Skin of body (tissue), 1 donor: ENCODE measurements at regions not wholly inside any gene's neighbourhood (a gene's known extent, or its start where the extent isn't known, plus 50 kb on each side); places are given as distances from the start of the nearest gene placed in this dataset.

Experiments
- DNase-seq: peaks from one replicate; lab custom pipeline; 2025; lab: John Stamatoyannopoulos, UW

- DNase-seq: no peak
Measured at GRCh38 chr22:34045311-34045710, 125.0 kb upstream of the LARGE1 start.

DNA sequence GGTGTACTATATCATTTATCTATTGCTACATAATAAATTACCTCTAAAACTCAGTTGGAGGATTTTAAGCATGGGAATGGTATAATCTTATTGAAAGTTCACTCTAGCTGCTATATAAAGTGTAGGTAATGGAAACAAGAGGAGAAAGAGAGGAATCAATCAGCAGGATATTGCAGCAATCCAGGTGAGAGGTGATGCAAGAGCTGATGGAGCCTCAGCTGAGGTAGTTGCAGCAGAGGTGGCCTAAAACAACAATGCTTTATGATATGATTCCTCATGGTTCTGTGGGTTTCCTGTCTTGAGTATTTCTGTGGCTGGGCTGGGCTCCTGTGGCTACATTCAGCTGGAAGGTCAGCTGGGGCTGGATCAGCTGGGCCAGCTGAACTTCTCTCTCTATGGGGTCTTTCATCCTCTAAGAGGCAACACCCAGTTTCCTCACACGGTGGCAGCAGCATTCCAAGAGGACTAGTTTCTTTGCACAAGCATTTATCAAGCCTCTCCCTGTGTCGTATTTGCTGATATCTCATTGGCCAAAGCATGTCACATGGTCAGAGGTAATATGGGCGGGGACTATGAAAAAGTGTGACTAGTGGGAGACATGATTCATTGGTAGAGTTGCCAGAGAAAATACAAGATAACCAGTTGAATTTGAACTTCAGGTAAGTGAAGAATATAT is 135.4 kb upstream of the LARGE1 start:
- DNase-seq: no peak

- no peak for DNase-seq
Measured at GRCh38 chr22:34057726-34058125, 137.4 kb upstream of the LARGE1 start.

GRCh38 chr22:34064696-34065095 is 144.4 kb upstream of the LARGE1 start:
- DNase-seq: no peak

DNA sequence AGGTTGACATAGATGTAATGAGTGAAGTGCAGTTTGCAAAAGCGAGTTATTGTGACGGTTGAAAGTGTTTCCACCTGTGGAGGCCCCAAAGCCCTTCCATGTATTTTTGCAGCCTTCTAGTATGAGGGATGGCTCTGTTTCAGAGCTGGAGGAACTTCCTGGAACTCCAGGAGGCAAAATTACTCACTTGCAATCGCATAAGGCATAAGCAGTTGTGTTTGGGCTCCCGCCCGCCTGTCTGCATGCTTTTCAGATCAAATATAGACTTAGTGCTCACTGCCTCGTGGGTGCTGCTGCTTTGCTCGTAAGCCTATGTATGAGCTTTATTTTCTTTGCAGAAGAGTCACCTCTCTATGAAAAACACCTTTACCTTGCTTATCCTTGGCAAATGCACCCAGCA is 146.8 kb upstream of the LARGE1 start:
- DNase-seq: no peak

- no peak for DNase-seq
Measured at GRCh38 chr22:34068001-34068400, 147.7 kb upstream of the LARGE1 start.

GRCh38 chr22:34070051-34070450 is 149.8 kb upstream of the LARGE1 start:
- DNase-seq: no peak

GRCh38 chr22:34070531-34070930 is 150.3 kb upstream of the LARGE1 start:
- DNase-seq: no peak

- no peak for DNase-seq
Measured at GRCh38 chr22:34072585-34072984, 152.3 kb upstream of the LARGE1 start.

DNA sequence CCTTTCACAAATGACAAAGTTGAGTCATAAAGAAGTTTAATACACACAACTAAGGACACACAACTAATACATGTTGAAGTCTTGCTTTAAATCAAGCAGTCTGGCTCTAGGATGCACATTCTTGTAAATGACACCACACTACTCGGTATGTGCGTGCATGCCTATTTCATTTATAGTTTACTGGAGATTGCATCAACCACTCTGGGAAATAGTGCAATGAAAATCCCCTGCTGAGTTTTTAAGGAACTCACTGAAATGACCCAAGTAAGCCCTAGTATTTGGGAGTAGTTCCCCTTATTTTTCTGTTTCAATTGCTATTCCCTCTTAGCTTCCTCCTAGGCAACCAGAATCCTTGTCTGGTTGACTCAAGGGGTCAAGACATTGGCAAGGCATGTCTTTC is 160.2 kb upstream of the LARGE1 start:
- DNase-seq: peak; percentile 2

DNA sequence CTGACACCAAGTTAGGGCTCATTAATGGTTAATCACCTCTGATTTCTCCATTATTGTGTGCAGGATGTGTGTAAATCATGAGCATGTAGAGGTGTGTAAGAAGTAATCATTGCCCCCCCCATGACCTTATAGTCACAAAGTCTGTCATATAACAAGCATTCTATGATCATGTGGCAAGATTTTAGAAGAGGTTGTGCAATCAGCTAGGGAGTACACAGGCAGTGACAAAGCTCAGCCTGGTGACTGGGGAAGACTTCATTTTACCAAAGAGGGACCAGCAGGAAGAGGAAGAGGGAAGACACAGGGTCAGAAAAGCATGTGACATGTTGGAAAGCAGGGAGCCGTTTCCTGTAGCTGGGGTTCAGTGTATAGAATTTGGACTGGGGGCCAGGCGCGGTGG is 176.5 kb upstream of the LARGE1 start:
- DNase-seq: no peak

GRCh38 chr22:34099278-34099677 is 179.0 kb upstream of the LARGE1 start:
- DNase-seq: no peak

- DNase-seq: no peak
Measured at GRCh38 chr22:34102633-34103032, 182.4 kb upstream of the LARGE1 start.

DNA sequence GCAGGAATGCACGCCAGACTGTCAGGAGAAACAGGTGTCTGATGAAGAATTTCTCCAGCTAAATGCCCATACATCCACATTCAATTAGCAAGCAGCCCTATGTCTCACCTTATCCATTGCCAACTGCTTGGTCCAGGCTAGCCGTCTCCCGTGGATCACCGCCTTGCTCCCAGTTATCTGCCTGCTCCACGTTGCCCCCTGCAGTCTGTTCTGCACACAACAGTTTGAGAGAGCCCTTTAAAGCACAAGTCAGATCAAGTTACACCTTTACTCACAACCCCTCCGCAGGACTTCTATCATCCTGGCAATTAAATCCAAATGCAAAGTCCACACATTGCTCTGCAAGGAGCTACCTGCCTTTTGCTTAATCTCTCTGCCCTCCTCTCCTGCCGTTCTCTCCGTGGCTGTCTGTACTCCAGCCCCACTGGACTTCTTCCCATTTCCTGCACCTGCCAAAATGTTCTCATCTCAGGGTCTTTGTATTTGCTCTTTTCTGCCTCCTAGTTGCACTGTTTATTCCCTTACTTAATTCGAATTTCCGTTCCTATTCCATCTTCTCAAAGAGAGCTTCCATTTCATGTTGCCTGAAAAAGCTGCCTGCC is 185.3 kb upstream of the LARGE1 start:
- no peak for DNase-seq

DNA sequence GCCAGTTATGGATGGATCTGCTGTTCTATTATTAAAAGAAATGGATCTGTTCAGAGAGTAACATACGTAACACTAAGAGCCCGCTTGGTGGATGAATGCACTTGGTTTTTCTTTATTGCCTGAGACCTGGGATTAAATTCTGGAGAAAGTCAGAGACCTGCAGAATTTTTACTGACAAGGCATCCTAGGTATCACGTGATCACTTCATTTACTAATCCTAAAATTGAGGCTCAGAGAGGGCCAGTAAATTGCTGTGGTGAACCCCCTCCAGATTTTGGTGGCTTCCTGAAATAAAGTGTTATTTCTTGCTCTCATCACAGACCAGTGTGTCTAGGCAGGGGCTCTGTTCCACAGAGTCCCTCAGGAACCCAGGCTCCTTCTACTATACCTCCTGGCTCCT is 187.9 kb upstream of the LARGE1 start:
- no peak for DNase-seq

- peak; percentile 8 for DNase-seq
Measured at GRCh38 chr22:34111210-34111824, 191.0 kb upstream of the LARGE1 start.

DNA sequence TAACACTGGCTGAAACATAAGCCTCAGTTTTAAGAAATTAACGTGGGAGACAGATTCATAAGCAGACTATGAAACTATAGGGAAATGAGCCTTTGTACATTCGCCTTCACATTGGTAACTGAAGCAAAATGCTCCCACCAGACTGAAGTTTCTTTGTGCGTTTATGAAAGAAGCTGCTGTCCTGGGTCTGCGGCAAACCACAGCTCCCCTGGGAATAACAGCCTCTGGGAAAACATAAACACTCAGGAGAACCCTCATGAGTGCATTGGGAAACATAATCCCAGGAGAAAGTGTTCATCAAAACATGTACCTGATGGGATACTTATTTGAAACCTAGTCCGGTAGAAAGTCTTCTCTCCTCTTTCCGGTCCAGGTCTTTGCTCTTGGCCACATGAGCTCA is 193.1 kb upstream of the LARGE1 start:
- DNase-seq: no peak

DNA sequence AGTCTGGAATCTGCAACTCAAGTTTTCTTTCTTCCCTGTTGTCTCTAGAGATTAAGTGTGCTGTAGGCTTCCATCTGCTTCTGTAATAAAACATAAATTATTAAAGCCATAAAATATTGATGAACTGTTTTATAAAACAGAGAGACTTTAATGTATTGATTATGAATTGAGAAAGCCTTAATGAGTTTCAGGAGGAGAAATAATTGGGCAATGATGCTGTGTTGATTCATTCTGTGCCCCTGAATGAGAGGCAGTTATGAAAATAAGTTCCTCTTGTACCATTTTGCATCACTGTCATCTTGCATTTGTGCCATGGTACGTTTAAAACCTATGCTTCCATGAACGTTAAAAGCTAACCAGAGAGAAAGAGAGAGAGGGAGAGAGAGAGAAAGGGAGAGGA is 194.1 kb upstream of the LARGE1 start:
- no peak for DNase-seq

DNA sequence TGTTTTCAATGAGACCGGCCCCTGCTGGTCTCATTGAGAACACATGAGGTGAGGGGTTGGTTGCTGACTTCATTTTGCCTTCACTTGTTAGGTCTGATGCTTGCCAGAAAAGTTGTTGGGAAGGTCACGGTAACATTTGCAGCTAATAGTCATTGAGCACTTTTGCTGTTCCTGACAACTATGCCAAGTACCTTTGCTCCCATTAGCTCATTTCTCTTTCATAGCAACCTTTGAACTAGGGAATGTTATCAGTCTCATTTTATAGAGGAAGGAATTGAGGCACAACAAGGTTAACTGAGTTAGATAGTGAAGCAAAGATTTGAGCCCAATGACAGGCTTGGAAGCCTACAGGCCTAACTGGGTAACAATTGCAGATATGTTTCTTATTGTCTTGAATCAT is 195.4 kb upstream of the LARGE1 start:
- DNase-seq: no peak

DNA sequence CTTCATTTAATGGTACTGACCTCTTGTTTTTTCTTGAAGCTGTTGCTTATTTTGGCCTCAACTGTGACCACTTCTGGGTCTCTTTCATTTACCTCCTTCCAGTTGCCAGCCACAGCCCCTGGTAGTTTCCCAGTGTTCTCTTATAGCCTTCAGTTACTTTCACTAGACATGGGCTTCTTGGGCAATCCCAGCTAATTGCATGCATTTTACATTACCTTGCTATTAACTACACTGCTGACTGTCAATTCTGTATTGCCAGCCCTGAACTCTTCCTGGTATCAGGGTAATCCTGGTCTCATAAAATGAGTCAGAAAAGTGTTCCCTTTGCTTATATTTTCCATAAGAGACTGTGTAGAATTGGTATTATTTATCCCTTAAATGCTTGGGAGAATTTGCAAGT is 195.8 kb upstream of the LARGE1 start:
- no peak for DNase-seq

GRCh38 chr22:34122042-34122441 is 201.8 kb upstream of the LARGE1 start:
- DNase-seq: no peak

GRCh38 chr22:34129691-34130486 is 209.6 kb upstream of the LARGE1 start:
- no peak for DNase-seq
